ENCODE measurements at regions not wholly inside any gene's neighbourhood (a gene's known extent, or its start where the extent isn't known, plus 50 kb on each side); places are given as distances from the start of the nearest gene placed in this dataset.
"Not testable (repeated sequence)": the region's sequence is repeated elsewhere in the genome, so short reads cannot be mapped to it uniquely, and the experiment has no call there.

DNA sequence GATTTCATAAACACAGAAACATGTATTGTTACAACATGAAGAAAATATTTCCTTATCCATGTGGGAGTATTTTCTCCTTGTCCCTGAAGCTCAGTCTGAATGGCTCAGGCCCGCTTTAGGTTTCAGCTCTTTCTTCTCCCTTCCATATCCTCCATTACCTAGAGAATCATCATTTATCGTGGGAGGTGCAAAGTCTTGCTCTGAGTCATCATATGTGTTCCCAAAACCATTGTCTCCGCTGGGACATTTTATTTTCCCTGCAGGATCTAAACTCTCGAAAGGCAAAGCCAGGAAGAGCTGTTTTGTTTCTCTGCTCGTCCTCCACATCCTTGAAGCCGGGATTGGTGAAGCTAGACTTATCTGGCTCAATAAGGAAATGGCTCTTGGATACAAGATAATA, 571.2 kb downstream of the EDEM1 start:
- TF ChIP-seq, protein P1, sequence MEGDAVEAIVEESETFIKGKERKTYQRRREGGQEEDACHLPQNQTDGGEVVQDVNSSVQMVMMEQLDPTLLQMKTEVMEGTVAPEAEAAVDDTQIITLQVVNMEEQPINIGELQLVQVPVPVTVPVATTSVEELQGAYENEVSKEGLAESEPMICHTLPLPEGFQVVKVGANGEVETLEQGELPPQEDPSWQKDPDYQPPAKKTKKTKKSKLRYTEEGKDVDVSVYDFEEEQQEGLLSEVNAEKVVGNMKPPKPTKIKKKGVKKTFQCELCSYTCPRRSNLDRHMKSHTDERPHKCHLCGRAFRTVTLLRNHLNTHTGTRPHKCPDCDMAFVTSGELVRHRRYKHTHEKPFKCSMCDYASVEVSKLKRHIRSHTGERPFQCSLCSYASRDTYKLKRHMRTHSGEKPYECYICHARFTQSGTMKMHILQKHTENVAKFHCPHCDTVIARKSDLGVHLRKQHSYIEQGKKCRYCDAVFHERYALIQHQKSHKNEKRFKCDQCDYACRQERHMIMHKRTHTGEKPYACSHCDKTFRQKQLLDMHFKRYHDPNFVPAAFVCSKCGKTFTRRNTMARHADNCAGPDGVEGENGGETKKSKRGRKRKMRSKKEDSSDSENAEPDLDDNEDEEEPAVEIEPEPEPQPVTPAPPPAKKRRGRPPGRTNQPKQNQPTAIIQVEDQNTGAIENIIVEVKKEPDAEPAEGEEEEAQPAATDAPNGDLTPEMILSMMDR (conservative IDR thresholded peaks at IDR 0.05; ENCODE audit: low read depth, low read length), result no peak
- no peak for DNase-seq (ENCODE audit: low read depth)
- H3K4me3 ChIP-seq (ENCODE audit: low read length), result no peak overlapping the region

DNA sequence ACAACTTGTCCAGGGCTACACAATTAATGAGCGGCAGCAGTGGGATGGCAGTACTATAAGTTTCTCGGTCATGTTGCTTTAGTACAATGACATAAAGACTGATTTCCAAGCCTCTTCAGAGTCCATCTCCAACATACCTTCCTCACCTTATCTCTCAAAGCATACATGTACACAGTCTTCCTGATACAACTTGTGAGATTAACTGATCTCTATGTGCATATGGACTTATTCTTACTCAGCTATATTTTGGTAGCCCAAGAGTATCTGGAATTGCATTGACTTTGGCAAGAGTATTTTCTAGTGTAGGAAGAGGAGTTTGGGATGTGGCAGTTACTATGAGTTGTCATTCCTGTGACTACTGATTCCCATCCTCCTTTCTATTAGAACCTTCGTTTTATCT, 575.0 kb downstream of the EDEM1 start:
- TF ChIP-seq, protein P1 (conservative IDR thresholded peaks at IDR 0.05; ENCODE audit: low read depth, low read length), result no peak
- H3K4me3 ChIP-seq (ENCODE audit: low read length), result no peak overlapping the region
- no peak for DNase-seq (ENCODE audit: low read depth)

DNA sequence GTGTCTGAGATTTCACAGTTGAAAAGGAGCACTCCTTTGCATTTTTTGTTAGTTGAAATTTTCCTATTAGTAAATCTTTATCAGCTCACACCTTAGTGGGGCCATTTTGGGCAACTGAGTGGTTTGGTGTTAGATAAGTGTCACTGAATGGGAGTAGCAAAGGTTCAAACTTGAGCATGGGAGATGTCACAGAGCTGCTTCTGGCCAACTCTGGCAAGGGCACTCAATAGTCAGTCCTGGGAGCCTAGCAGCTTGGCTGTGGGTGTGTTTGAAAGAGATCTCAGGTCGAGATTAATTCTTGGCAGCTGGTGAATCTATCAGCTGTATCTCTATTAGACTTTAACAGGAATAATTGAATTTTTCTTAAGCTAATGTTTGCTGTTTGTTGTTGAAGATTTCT, 579.3 kb downstream of the EDEM1 start:
- no peak overlapping the region for H3K4me3 ChIP-seq (ENCODE audit: low read length)
- TF ChIP-seq, protein P1 (conservative IDR thresholded peaks at IDR 0.05; ENCODE audit: low read depth, low read length), result no peak
- no peak for DNase-seq (ENCODE audit: low read depth)

DNA sequence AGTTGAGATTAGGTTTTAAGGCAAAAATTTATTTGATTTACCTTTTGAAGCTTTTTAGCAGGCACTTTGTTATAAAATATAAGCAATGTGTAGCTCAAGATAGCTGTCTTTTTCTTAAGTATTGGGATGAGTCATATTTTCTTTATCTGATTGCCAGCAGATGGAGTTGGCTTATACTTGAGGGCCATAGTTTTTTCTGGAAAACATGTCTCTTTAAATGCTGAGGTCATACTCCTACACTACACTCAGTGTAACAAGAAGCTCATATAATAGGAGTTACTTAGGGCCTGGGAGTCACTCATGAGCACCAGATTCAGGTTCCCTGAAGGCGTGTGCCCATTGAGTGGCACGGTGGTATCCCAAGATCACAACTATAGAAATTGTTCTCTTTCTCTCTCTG, 579.8 kb downstream of the EDEM1 start:
- H3K4me3 ChIP-seq (ENCODE audit: low read length), result no peak overlapping the region
- TF ChIP-seq, protein P1 (conservative IDR thresholded peaks at IDR 0.05; ENCODE audit: low read depth, low read length), result no peak
- no peak for DNase-seq (ENCODE audit: low read depth)

DNA sequence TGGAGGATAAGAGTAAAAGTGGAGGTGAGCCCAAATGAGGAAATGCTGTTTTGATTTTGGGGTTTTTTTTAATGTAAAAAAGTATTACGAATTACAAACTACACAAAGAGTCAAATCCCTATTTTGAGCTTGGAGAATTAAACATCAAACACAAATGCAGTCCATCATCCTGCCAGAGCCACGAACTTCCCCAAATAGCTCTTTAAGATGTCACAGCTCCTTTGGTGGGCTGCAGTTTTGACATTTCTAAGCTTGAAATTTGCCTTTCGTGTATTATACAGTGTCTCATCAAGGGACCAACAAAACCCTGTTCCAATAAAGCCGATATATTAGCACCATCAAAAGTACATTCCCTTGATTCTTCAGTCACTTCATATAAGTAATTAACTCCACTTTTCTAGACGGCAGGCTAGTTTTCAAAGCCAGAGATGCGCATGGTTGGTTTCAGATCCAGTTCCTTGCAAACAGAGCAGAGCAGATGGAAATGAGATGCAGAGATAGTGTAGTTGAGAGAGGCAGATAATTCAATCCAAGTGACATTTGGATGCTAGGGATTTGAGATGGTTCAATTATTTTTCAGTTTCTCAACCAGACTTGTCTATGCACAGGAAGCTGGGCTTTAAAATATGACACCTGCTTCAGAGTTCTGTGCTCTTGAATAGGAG, 580.9 kb downstream of the EDEM1 start:
- no peak overlapping the region for H3K4me3 ChIP-seq (ENCODE audit: low read length)
- TF ChIP-seq, protein P1 (conservative IDR thresholded peaks at IDR 0.05; ENCODE audit: low read depth, low read length), result no peak
- DNase-seq (ENCODE audit: low read depth), result no peak

DNA sequence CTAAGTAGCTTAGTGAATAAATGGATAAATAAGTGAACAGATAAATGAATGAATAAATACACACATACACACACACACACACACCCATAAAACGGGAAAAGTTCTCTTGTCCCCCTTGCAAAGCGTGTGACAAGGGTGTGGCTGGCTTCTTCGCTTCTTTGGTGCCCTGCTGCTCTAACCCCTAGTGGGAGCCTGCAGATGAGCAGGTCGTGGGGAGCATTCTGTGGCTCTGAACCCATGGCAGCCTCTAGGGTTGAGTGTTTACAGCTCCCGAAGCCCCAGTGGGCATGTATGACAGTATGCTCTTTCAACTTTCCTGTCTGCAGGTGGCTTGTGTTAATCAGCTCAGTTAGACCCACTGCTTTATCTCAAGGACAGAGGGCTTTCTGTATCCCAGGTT, 582.3 kb downstream of the EDEM1 start:
- TF ChIP-seq, protein P1 (conservative IDR thresholded peaks at IDR 0.05; ENCODE audit: low read depth, low read length), result no peak
- H3K4me3 ChIP-seq (ENCODE audit: low read length), result no peak overlapping the region
- DNase-seq (ENCODE audit: low read depth), result no peak

DNA sequence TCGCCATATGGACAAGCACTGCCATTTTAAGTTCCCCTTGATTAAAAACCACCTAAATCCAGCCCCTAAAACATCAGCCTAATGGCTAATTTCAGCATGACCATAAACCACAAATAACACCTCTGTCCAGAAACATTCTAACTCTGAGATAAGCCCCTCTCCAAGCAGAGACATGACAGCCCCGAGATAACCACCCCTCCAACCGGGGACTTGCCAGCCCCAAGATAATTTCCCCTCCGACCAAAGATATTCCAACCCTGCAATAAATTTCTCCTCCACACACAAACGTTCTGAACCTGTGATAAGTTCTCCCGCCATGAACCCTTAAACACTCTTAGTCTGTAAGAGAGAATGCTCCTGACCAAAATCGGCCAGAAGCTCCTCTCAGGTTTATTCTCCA, 586.8 kb downstream of the EDEM1 start:
- TF ChIP-seq, protein P1 (conservative IDR thresholded peaks at IDR 0.05; ENCODE audit: low read depth, low read length), result no peak
- no peak for DNase-seq (ENCODE audit: low read depth)
- no peak overlapping the region for H3K4me3 ChIP-seq (ENCODE audit: low read length)

DNA sequence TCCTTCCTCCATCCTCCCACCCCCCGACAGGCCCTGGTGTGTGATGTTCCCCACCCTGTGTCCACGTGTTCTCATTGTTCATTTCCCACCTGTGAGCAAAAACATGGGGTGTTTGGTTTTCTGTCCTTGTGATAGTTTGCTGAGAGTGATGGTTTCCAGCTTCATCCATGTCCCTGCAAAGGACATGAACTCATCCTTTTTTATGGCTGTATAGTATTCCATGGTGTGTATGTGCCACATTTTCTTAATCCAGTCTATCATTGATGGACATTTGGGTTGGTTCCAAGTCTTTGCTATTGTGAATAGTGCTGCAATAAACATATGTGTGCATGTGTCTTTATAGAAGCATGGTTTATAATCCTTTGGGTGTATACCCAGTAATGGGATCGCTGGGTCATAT, 587.6 kb downstream of the EDEM1 start:
- DNase-seq (ENCODE audit: low read depth); H3K4me3 ChIP-seq (ENCODE audit: low read length): not testable (repeated sequence)
